ENCODE measurements at regions not wholly inside any gene's neighbourhood (a gene's known extent, or its start where the extent isn't known, plus 50 kb on each side); places are given as distances from the start of the nearest gene placed in this dataset.

DNA sequence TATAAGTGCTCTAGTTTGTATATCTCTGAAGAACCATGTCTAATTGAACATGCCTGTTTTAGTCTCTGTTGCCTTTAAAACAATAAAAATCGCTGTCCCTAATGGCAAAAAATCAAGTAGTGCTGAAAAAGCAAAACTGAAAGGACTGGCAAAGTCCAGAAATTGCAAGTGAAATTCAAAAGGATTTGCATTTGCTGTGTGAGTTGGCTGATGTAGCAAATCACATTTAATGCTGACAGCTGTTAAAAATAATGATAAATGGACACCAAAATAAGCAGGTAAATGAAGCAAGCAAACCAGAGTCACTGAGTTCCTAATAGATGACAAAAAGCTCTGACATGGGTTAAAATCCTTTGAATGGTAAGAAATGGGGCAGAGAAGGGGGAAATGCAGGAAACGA, 874.1 kb downstream of the GRM8 start:
- no peak for DNase-seq (ENCODE audit: low read depth, low spot score)
- H3K4me3 ChIP-seq (ENCODE audit: low read depth, low read length) = no peak overlapping the region
- in situ Hi-C loops (cut with HindIII; ENCODE audit: low sequenced_read_pairs) = no loop called here
- TF ChIP-seq, protein P1, sequence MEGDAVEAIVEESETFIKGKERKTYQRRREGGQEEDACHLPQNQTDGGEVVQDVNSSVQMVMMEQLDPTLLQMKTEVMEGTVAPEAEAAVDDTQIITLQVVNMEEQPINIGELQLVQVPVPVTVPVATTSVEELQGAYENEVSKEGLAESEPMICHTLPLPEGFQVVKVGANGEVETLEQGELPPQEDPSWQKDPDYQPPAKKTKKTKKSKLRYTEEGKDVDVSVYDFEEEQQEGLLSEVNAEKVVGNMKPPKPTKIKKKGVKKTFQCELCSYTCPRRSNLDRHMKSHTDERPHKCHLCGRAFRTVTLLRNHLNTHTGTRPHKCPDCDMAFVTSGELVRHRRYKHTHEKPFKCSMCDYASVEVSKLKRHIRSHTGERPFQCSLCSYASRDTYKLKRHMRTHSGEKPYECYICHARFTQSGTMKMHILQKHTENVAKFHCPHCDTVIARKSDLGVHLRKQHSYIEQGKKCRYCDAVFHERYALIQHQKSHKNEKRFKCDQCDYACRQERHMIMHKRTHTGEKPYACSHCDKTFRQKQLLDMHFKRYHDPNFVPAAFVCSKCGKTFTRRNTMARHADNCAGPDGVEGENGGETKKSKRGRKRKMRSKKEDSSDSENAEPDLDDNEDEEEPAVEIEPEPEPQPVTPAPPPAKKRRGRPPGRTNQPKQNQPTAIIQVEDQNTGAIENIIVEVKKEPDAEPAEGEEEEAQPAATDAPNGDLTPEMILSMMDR (IDR thresholded peaks at IDR 0.05; ENCODE audit: low read depth, low read length) = no peak

DNA sequence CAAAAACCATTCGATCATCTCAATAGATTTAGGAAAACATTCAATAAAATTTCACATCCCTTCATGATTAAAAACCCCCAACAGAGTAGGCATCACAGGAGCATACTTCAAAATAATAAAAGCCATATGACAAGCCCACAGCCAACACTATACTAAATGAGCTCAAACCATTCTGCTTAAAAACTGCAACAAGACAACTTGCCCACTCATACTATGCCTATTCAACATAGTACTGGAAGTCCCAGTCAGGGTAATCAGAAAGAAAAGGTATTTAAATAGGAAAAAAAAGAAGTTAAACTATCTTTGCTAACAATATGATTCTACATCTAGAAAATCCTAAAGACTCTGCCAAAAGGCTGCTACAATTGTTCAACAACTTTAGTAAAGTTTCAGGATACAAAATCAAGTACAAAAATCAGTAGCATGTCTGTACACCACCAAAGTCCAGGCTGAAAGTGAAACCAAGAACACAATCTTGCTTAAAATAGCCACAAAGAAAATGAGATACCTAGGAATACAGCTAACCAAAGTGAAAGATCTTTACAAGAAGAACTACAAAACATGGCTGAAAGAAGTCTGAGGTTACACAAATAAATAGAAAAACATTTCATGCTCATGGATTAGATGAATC, 882.6 kb downstream of the GRM8 start:
- TF ChIP-seq, protein P1 (IDR thresholded peaks at IDR 0.05; ENCODE audit: low read depth, low read length) = no peak
- H3K4me3 ChIP-seq (ENCODE audit: low read depth, low read length) = no peak overlapping the region
- no peak for DNase-seq (ENCODE audit: low read depth, low spot score)
- in situ Hi-C loops (cut with HindIII; ENCODE audit: low sequenced_read_pairs) = no loop called here

DNA sequence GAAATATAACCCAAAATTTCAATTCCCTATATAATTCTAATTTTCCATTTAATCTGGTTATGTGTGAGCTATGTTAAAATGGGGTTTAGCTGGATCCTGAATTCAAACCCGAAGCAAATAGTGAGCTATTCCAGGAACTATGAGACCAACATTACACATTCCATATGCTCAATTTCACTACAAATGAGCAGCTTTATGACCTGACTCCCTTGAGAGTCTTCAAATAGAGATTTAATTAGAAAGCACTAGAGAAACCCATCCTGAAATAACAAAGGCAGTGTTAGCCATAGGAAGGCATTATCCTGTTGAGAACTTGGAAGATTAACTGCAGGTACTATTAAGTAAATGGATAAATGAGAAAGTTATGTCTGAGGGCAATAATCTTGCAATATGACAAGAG, 890.0 kb downstream of the GRM8 start:
- no peak overlapping the region for H3K4me3 ChIP-seq (ENCODE audit: low read depth, low read length)
- in situ Hi-C loops (cut with HindIII; ENCODE audit: low sequenced_read_pairs) = no loop called here
- TF ChIP-seq, protein P1 (IDR thresholded peaks at IDR 0.05; ENCODE audit: low read depth, low read length) = no peak
- no peak for DNase-seq (ENCODE audit: low read depth, low spot score)

DNA sequence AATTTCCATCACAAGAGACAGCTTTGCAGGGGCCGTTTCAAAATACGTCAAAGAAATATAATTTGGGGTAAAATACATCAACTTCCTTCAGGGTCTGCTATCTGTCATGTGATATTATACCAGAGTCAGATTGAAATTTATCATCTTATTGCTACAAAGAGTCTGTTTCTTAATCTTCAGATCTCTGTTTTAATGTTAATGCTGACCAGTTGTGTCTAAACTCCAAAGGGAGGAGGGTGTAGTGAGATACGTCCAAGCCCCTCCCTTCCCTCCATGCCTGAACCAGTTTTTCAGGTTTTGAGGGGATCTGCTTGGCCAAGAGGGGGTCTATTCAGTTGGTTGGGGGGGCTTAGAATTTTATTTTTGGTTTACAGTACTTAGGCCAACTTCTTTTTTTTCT, 891.6 kb downstream of the GRM8 start:
- no peak for DNase-seq (ENCODE audit: low read depth, low spot score)
- in situ Hi-C loops (cut with HindIII; ENCODE audit: low sequenced_read_pairs) = no loop called here
- TF ChIP-seq, protein P1 (IDR thresholded peaks at IDR 0.05; ENCODE audit: low read depth, low read length) = no peak
- no peak overlapping the region for H3K4me3 ChIP-seq (ENCODE audit: low read depth, low read length)

DNA sequence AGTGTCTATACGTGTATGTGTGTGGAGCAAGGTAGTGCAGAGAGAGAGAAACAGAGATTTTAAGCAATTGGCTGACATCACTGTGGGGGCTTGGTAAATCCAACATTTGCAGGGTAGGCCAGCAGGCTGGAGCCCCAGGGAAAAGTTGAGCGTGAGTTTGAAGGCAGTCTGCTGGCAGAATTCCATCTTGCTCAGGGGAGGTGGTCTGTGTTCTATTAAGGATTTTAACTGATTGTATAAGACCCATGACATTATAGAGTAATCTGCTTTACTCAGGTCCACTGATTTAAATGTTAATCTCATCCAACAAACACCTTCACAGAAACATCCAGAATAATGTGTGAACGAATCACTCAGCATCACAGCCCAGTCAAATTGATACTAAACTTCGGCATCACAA, 912.9 kb downstream of the GRM8 start:
- in situ Hi-C loops (cut with HindIII; ENCODE audit: low sequenced_read_pairs) = no loop called here
- TF ChIP-seq, protein P1 (IDR thresholded peaks at IDR 0.05; ENCODE audit: low read depth, low read length) = no peak
- no peak overlapping the region for H3K4me3 ChIP-seq (ENCODE audit: low read depth, low read length)
- DNase-seq (ENCODE audit: low read depth, low spot score) = no peak

DNA sequence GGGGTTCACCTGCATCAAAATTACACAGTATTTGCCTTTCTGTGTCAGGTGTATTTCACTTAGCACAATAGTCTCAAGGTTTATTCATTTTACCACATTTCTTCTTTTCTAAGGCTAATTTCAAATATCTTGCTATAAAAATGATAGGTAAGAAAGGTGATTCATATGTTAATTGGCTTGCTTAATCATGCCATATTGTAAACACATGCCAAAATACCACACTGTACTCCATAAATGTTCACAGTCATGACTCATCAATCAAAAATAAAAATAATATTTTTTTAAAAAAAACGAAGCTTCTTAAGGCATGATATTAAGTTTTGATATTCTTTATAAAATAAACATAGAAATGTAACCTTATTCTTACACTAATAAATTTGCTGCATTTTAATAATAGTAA, 947.1 kb downstream of the GRM8 start:
- in situ Hi-C loops (cut with HindIII; ENCODE audit: low sequenced_read_pairs) = no loop called here

More for the DNA sequence above, 947.1 kb downstream of the GRM8 start:
- no peak for DNase-seq (ENCODE audit: low read depth, low spot score)
- no peak overlapping the region for H3K4me3 ChIP-seq (ENCODE audit: low read depth, low read length)
- TF ChIP-seq, protein P1 (IDR thresholded peaks at IDR 0.05; ENCODE audit: low read depth, low read length) = no peak
